ENCODE measurements at regions not wholly inside any gene's neighbourhood (a gene's known extent, or its start where the extent isn't known, plus 50 kb on each side); places are given as distances from the start of the nearest gene placed in this dataset.

- TF ChIP-seq EZH2 (IDR thresholded peaks at IDR 0.05; ENCODE audit: insufficient read depth, poor library complexity, severe bottlenecking): no peak
- TF ChIP-seq EZH2phosphoT487 (IDR thresholded peaks at IDR 0.05; ENCODE audit: insufficient read depth, low read depth): no peak
These were observed 286.3 kb downstream of the RPAP3 start for GRCh38 chr12:47419497-47419896.
